K562 (cell line): ENCODE measurements at regions not wholly inside any gene's neighbourhood (a gene's known extent, or its start where the extent isn't known, plus 50 kb on each side); places are given as distances from the start of the nearest gene placed in this dataset.

ENCODE experiments used
- ATAC-seq: fragments of 200-7000 bp; cut with Tn5 transposase; 3 replicates; pipeline ENCODE4 v1.9.1; 2020; ENCODE audit warnings: moderate library complexity
- BruUV-seq: library from RNA; stranded (reverse); fragments of 400-500 nt; replicated peaks from 2 replicates; lab custom pipeline; 2021; lab: Mats Ljungman, UMichigan
- CTCF ChIA-PET: fragments of 300-600 bp; formaldehyde crosslinking; extraction: SDS; loops from one replicate; lab custom pipeline; 2021; ENCODE audit warnings: low intra/inter-chr PET ratio; lab: Yijun Ruan, JAX
- POLR2A ChIA-PET: fragments of 300-600, 350-650 bp; sonication (Branson Sonifier 250); formaldehyde crosslinking; extraction: SDS; loops from one replicate; lab custom pipeline; 2021; ENCODE audit warnings: antibody characterized with exemption, inconsistent platforms; lab: Yijun Ruan, JAX
- DNase-seq, 4 experiments: peaks; one replicate each; pipeline versions ENCODE4 v3.0.0 to v3.0.0-alpha.2; 2011 to 2018; ENCODE audit warnings: low spot score in 3 of 4, mixed read lengths in 3 of 4; ENCODE audit errors: extremely low read depth in 1 of 4
- FAIRE-seq: peaks from 2 replicates; lab custom pipeline; 2011; peaks lifted over from hg19 to GRCh38; lab: Jason Lieb, UNC
- H2AFZ ChIP-seq: 2 replicates; pipeline ENCODE4 v1.6.0; 2011; ENCODE audit warnings: low read depth, low read length, control low read depth, inconsistent platforms
- H3K27ac ChIP-seq: fragments of 200-600 bp; 3 replicates; pipeline ENCODE4 v1.8.0; 2011; ENCODE audit warnings: low read depth, mild to moderate bottlenecking, control low read depth, inconsistent platforms, low read length, moderate library complexity, mixed read lengths; ENCODE audit errors: extremely low read depth
- H3K27me3 ChIP-seq, 2 experiments: fragments of 300-600 bp in 1 of 2; 2 replicates in 1 of 2; 3 replicates in 1 of 2; pipeline versions ENCODE4 v1.6.0 to v1.8.0; 2011; ENCODE audit warnings: inconsistent platforms in 2 of 2, low read length in 2 of 2, mild to moderate bottlenecking in 1 of 2, mixed read lengths in 1 of 2, moderate library complexity in 1 of 2; ENCODE audit not compliant: control insufficient read depth in 2 of 2, insufficient read depth in 2 of 2
- H3K36me3 ChIP-seq: fragments of 300-600 bp; 3 replicates; pipeline ENCODE4 v1.8.0; 2011; ENCODE audit warnings: mild to moderate bottlenecking, low read length, inconsistent platforms; ENCODE audit not compliant: control insufficient read depth, insufficient read depth
- H3K4me1 ChIP-seq, 2 experiments: fragments of 200-600 bp in 1 of 2; replicated peaks in 1 of 2; 2 replicates in 1 of 2; 3 replicates in 1 of 2; pipeline versions ENCODE4 v1.5.1 to v1.8.0; 2011; ENCODE audit warnings: inconsistent platforms in 2 of 2, low read length in 2 of 2, mild to moderate bottlenecking in 1 of 2, mixed read lengths in 1 of 2, moderate library complexity in 1 of 2; ENCODE audit not compliant: control insufficient read depth in 2 of 2, insufficient read depth in 2 of 2
- H3K4me2 ChIP-seq: 2 replicates; pipeline ENCODE4 v1.6.1; 2011; ENCODE audit warnings: low read length, control low read depth, inconsistent platforms, mixed read lengths; ENCODE audit not compliant: insufficient read depth
- H3K4me3 ChIP-seq: fragments of 200-600 bp; sonication (generic), shearing (Covaris generic); 2 replicates; pipeline ENCODE4 v1.5.1; 2016; ENCODE audit warnings: control low read depth, inconsistent platforms
- H3K79me2 ChIP-seq: fragments of 200-600 bp; 3 replicates; pipeline ENCODE4 v1.8.0; 2011; ENCODE audit warnings: low read length, inconsistent platforms; ENCODE audit not compliant: control insufficient read depth, insufficient read depth
- H3K9ac ChIP-seq, 2 experiments: 2 replicates each; pipeline versions ENCODE4 v1.6.0 to v1.6.1; 2011; ENCODE audit warnings: low read depth in 2 of 2, low read length in 2 of 2, control low read depth in 1 of 2, inconsistent platforms in 1 of 2, mild to moderate bottlenecking in 1 of 2, mixed read lengths in 1 of 2; ENCODE audit not compliant: insufficient read depth in 1 of 2
- H3K9me1 ChIP-seq: one replicate; pipeline ENCODE4 v1.6.0; 2011; ENCODE audit warnings: inconsistent platforms, mild to moderate bottlenecking, low read length, moderate library complexity; ENCODE audit not compliant: control insufficient read depth, insufficient read depth
- H3K9me3 ChIP-seq: replicated peaks from 2 replicates; pipeline ENCODE4 v1.5.1; 2011; ENCODE audit warnings: low read depth, low read length, inconsistent platforms; ENCODE audit not compliant: control insufficient read depth, insufficient read depth
- H4K20me1 ChIP-seq: replicated peaks from 2 replicates; pipeline ENCODE4 v1.6.1; 2011; ENCODE audit warnings: low read length, inconsistent platforms, mixed read lengths; ENCODE audit not compliant: control insufficient read depth, insufficient read depth
- NONO ChIP-seq, 2 experiments: fragments of 200-400 bp in 1 of 2; fragments of 450-650 bp in 1 of 2; formaldehyde crosslinking in 1 of 2; IDR thresholded peaks; 2 replicates each; pipeline ENCODE4 v1.6.1; 2017; ENCODE audit warnings: low read depth in 2 of 2, mild to moderate bottlenecking in 2 of 2, moderate library complexity in 2 of 2, low read length in 1 of 2
- SAFB ChIP-seq: fragments of 200-400 bp; formaldehyde crosslinking; IDR thresholded peaks from 2 replicates; pipeline ENCODE4 v1.6.1; 2017; ENCODE audit warnings: low read depth, low read length, borderline replicate concordance
- ZNF263 ChIP-seq: sonication (generic); formaldehyde crosslinking; IDR thresholded peaks from 2 replicates; pipeline ENCODE4 v1.8.0; 2022; ENCODE audit warnings: mild to moderate bottlenecking, missing genetic modification reagents, borderline replicate concordance
- ZNF512 ChIP-seq: IDR thresholded peaks from 2 replicates; pipeline ENCODE4 v1.6.1; 2016; ENCODE audit warnings: missing genetic modification characterization, missing compliant biosample characterization
- WGBS: fragments of 100-300 bp; shearing (Covaris generic); methylation state at CpG from one replicate; pipeline ENCODE4 v1.1.6; 2016; ENCODE audit warnings: low coverage, mixed read lengths; ENCODE audit not compliant: insufficient coverage; ENCODE audit errors: missing lambda C conversion rate; 5-methylcytosine and 5-hydroxymethylcytosine counted together
- in situ Hi-C: fragments of 300-500 bp; cut with MboI; formaldehyde crosslinking; loops from 4 replicates; pipeline ENCODE4 v1.15.0; 2018; ENCODE audit warnings: inconsistent platforms, mixed read lengths
- intact Hi-C: fragments of 100-400 bp; cut with micrococcal nuclease; formaldehyde crosslinking; loops from 2 replicates; pipeline ENCODE4 v1.14.2; 2022

- TF ChIP-seq NONO (IDR thresholded peaks at IDR 0.05; ENCODE audit: low read depth in 2 of 2, low read length in 1 of 2) (no peak), ZNF512 (tag) (no peak)
Observed at GRCh38 chr2:234570476-234570875, 73.6 kb upstream of the ARL4C start (continued).

- in situ Hi-C loops, result no loop called here
- H4K20me1 ChIP-seq, result no peaks in the 10 kb centered on the region; the same call in 1 of the 2 replicates
- H3K9me1 ChIP-seq, result no peaks in the 10 kb centered on the region
- no peaks in the 10 kb centered on the region; a peak in 1 of 5 replicates for H3K27me3 ChIP-seq
- intact Hi-C loops, result no loop called here
- WGBS, result 0% methylated on average over 3 of the region's 3 CpGs
- H3K4me3 ChIP-seq, result no peak overlapping the region
- no peaks in the 10 kb centered on the region for H3K9me3 ChIP-seq
- DNase-seq (no peak), ATAC-seq (no peak), FAIRE-seq (no peak)
- no peaks in the 10 kb centered on the region for H3K79me2 ChIP-seq
- no peak overlapping the region for H2AFZ ChIP-seq
- no peaks in the 10 kb centered on the region for H3K4me1 ChIP-seq
- POLR2A ChIA-PET, result interaction anchor here (0.6 kb wide), 1 partner anchor 612 kb away, joined by 3 read pairs; no protein-coding TSS in a partner anchor
- H3K9ac ChIP-seq, result no peak overlapping the region
- TF ChIP-seq SAFB, result no peak
- no peak for TF ChIP-seq ZNF263 (CRISPR knock-in tag)
- CTCF ChIA-PET, result no interaction called here
- H3K36me3 ChIP-seq, result no peaks in the 10 kb centered on the region
- no peak overlapping the region for H3K4me2 ChIP-seq
- BruUV-seq, result no TSS peak
- no peak overlapping the region for H3K27ac ChIP-seq
Observed at GRCh38 chr2:234569776-234570430, 73.0 kb upstream of the ARL4C start.
